DOHH2 (cell line): ENCODE measurements at regions not wholly inside any gene's neighbourhood (a gene's known extent, or its start where the extent isn't known, plus 50 kb on each side); places are given as distances from the start of the nearest gene placed in this dataset.

Experiments used
- H3F3A ChIP-seq: fragments of 200-600 bp; sonication (generic), shearing (Covaris generic); 2 replicates; pipeline ENCODE4 v1.6.0; 2016; ENCODE audit warnings: antibody characterized with exemption, mild to moderate bottlenecking; ENCODE audit not compliant: control insufficient read depth, insufficient read depth
- H3K27ac ChIP-seq: fragments of 200-600 bp; sonication (generic); 2 replicates; pipeline ENCODE4 v1.5.1; 2014; ENCODE audit warnings: low read depth, mild to moderate bottlenecking, low read length, moderate library complexity
- H3K27me3 ChIP-seq: fragments of 200-600 bp; sonication (generic); 2 replicates; pipeline ENCODE4 v1.6.1; 2014; ENCODE audit warnings: mild to moderate bottlenecking, low read length, mixed read lengths; ENCODE audit not compliant: control insufficient read depth
- H3K36me3 ChIP-seq: fragments of 200-600 bp; sonication (generic); 2 replicates; pipeline ENCODE4 v1.6.1; 2014; ENCODE audit warnings: mild to moderate bottlenecking, low read length, moderate library complexity, mixed read lengths; ENCODE audit not compliant: control insufficient read depth
- H3K4me1 ChIP-seq: fragments of 200-600 bp; sonication (generic); 2 replicates; pipeline ENCODE4 v1.6.1; 2014; ENCODE audit warnings: mild to moderate bottlenecking, low read length, mixed read lengths; ENCODE audit not compliant: control insufficient read depth
- H3K4me2 ChIP-seq: fragments of 200-600 bp; sonication (generic); 2 replicates; pipeline ENCODE4 v1.6.0; 2014; ENCODE audit warnings: mild to moderate bottlenecking, low read length, moderate library complexity
- H3K4me3 ChIP-seq: fragments of 200-600 bp; sonication (generic); 2 replicates; pipeline ENCODE4 v1.5.1; 2014; ENCODE audit warnings: mild to moderate bottlenecking, low read length, mixed read lengths
- H3K79me2 ChIP-seq: fragments of 200-600 bp; sonication (generic); 2 replicates; pipeline ENCODE4 v1.6.1; 2014; ENCODE audit warnings: mild to moderate bottlenecking, low read length, mixed read lengths; ENCODE audit not compliant: control insufficient read depth
- H3K9me2 ChIP-seq: fragments of 200-600 bp; sonication (generic); replicated peaks from 2 replicates; pipeline ENCODE4 v1.6.1; 2014; ENCODE audit warnings: mild to moderate bottlenecking, low read length, mixed read lengths; ENCODE audit not compliant: control insufficient read depth
- H3K9me3 ChIP-seq: fragments of 200-600 bp; sonication (generic); 2 replicates; pipeline ENCODE4 v1.6.1; 2014; ENCODE audit warnings: antibody characterized with exemption, low read length, mixed read lengths; ENCODE audit not compliant: control insufficient read depth, insufficient read depth
- H4K20me1 ChIP-seq: fragments of 200-600 bp; sonication (generic); 2 replicates; pipeline ENCODE4 v1.6.0; 2014; ENCODE audit warnings: low read depth, mild to moderate bottlenecking, antibody characterized with exemption, low read length, moderate library complexity; ENCODE audit not compliant: control insufficient read depth, insufficient read depth
- CTCF ChIP-seq: fragments of 200-600 bp; sonication (generic); IDR thresholded peaks from one replicate; pipeline ENCODE4 v1.5.1; 2014; ENCODE audit warnings: antibody characterized with exemption, mild to moderate bottlenecking, low read depth, low read length; ENCODE audit not compliant: poor library complexity, severe bottlenecking
- EZH2phosphoT487 ChIP-seq: fragments of 200-600 bp; sonication (generic); IDR thresholded peaks from 2 replicates; pipeline ENCODE4 v1.6.1; 2017; ENCODE audit warnings: borderline replicate concordance, mild to moderate bottlenecking, antibody characterized with exemption, low read length, moderate library complexity, mixed read lengths

GRCh38 chr11:105388006-105388405, 221.9 kb upstream of the GRIA4 start:
- Histone ChIP-seq H3K27me3 (no peaks in the 10 kb centered on the region), H3K9me3 (no peaks in the 10 kb centered on the region), H3F3A (no peaks in the 10 kb centered on the region), H3K27ac (no peak overlapping the region), H3K9me2 (no peaks in the 10 kb centered on the region), H3K4me1 (no peaks in the 10 kb centered on the region), H3K79me2 (no peaks in the 10 kb centered on the region), H3K4me3 (no peak overlapping the region), H4K20me1 (no peaks in the 10 kb centered on the region), H3K4me2 (no peak overlapping the region), H3K36me3 (no peaks in the 10 kb centered on the region)
- no peak for TF ChIP-seq EZH2phosphoT487
- no peak for TF ChIP-seq CTCF

GRCh38 chr11:105381941-105382340, 227.9 kb upstream of the GRIA4 start:
- Histone ChIP-seq H3K9me3 (no peaks in the 10 kb centered on the region), H3K27me3 (no peaks in the 10 kb centered on the region), H3K36me3 (no peaks in the 10 kb centered on the region), H3K4me1 (no peaks in the 10 kb centered on the region), H3K79me2 (no peaks in the 10 kb centered on the region), H3K9me2 (no peaks in the 10 kb centered on the region), H4K20me1 (no peaks in the 10 kb centered on the region), H3K4me3 (no peak overlapping the region), H3K4me2 (no peak overlapping the region), H3F3A (no peaks in the 10 kb centered on the region), H3K27ac (no peak overlapping the region)
- no peak for TF ChIP-seq CTCF
- no peak for TF ChIP-seq EZH2phosphoT487

GRCh38 chr11:105377870-105378269, 232.0 kb upstream of the GRIA4 start:
- no peak overlapping the region for H3K27ac ChIP-seq
- H3K9me2 ChIP-seq = no peaks in the 10 kb centered on the region
- H3K4me1 ChIP-seq = no peaks in the 10 kb centered on the region
- H3K36me3 ChIP-seq = no peaks in the 10 kb centered on the region
- H3K79me2 ChIP-seq = no peaks in the 10 kb centered on the region
- H4K20me1 ChIP-seq = no peaks in the 10 kb centered on the region
- H3K27me3 ChIP-seq = no peaks in the 10 kb centered on the region
- H3K4me3 ChIP-seq = no peak overlapping the region
- no peak overlapping the region for H3K4me2 ChIP-seq
- TF ChIP-seq EZH2phosphoT487 (no peak), CTCF (no peak)
- no peaks in the 10 kb centered on the region; the same call in 1 of the 2 replicates for H3K9me3 ChIP-seq
- H3F3A ChIP-seq = no peaks in the 10 kb centered on the region

GRCh38 chr11:105372206-105372605, 232.6 kb upstream of the CARD18 start:
- Histone ChIP-seq H3F3A (no peaks in the 10 kb centered on the region), H4K20me1 (no peaks in the 10 kb centered on the region), H3K9me3 (no peaks in the 10 kb centered on the region; the same call in 1 of the 2 replicates), H3K27ac (no peak overlapping the region), H3K27me3 (no peaks in the 10 kb centered on the region), H3K36me3 (no peaks in the 10 kb centered on the region), H3K4me1 (no peaks in the 10 kb centered on the region), H3K4me2 (no peak overlapping the region), H3K79me2 (no peaks in the 10 kb centered on the region), H3K4me3 (no peak overlapping the region), H3K9me2 (no peaks in the 10 kb centered on the region)
- TF ChIP-seq CTCF = no peak
- TF ChIP-seq EZH2phosphoT487 = no peak
